GM19438 (cell line): ENCODE measurements at regions not wholly inside any gene's neighbourhood (a gene's known extent, or its start where the extent isn't known, plus 50 kb on each side); places are given as distances from the start of the nearest gene placed in this dataset.
"Not testable (repeated sequence)": the region's sequence is repeated elsewhere in the genome, so short reads cannot be mapped to it uniquely, and the experiment has no call there.

ENCODE experiments used
- ATAC-seq: cut with Tn5 transposase; IDR thresholded peaks from one replicate; pipeline ENCODE4 v1.9.1; 2021; ENCODE audit warnings: low read depth; ENCODE audit not compliant: unreplicated experiment

DNA sequence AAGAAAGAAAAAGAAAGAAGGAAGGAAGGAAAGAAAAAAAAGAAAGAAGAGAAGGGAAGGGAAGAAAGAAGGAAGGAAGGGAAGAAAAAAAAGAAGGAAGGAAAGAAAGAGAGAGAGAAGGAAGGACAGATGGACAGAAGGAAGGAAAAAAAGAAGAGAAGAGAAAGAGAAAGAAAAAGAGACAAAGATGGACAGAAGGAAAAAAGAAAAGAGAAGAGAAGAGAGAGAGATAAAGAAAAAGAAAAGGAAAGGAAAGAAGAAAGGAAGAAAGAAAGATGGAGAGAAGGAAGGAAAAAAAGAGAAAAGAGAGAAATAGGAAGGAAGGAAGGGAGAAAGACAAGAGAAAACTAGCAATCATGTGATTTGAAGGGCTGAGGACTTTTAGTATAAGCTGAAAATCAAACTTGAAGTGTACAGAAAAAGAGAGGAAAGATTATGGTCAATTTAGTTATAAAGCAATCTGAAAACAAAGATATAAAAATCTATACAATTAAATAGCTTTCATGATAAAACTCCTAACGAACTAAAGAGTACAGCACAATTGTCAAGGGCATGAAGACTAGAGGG is 115.3 kb downstream of the LTN1 start:
- no peak for ATAC-seq

DNA sequence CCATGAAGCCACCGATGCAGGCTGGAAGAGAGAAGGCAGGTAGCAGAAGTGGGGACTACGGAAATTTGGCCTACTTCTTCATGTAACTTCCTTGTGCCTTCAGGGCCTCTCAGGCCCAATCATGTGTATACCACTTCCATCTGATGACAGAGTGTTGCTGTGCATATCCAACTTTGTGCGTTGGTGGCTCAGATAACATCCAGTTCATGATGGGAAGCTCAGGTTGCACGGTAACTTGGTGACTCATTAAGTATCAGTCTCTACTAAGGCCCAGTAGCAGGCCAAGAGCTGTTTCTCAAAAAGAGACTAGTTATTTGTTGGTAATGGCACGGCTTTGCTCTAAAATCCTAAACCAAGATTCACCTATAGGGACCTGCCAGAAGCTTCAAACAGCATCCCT is 117.6 kb downstream of the LTN1 start:
- no peak for ATAC-seq

GRCh38 chr21:28872218-28872617 is 120.5 kb downstream of the LTN1 start:
- ATAC-seq: no peak

DNA sequence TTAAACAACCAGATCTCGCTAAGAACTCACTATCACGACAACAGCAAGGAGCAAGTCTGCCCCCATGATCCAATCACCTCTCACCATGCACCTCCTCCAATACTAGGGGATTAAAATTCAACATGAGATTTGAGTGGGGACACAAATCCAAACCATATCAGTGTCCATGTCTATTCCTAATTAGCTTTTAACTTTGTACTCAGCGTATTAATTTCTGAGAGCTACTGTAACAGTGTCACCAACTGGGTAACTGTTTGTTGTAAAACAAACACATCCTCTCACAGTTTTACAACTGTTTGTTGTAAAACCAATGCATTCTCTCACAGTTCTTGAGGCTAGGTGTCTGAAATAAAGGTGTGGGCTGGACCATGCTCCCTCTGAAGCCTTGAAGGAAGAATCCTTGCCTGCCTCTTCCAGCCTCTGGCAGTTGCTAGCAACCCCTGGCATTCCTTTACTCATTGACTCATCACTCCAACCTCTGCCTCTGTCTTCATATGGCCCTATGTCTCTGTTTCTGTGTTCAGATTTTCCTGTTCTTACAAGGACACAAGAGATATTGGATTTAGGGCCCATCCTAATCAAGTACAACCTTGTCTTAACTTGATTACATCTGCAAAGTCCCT is 121.2 kb downstream of the LTN1 start:
- ATAC-seq: no peak

GRCh38 chr21:28867401-28867800 is 125.3 kb downstream of the LTN1 start:
- ATAC-seq: no peak

DNA sequence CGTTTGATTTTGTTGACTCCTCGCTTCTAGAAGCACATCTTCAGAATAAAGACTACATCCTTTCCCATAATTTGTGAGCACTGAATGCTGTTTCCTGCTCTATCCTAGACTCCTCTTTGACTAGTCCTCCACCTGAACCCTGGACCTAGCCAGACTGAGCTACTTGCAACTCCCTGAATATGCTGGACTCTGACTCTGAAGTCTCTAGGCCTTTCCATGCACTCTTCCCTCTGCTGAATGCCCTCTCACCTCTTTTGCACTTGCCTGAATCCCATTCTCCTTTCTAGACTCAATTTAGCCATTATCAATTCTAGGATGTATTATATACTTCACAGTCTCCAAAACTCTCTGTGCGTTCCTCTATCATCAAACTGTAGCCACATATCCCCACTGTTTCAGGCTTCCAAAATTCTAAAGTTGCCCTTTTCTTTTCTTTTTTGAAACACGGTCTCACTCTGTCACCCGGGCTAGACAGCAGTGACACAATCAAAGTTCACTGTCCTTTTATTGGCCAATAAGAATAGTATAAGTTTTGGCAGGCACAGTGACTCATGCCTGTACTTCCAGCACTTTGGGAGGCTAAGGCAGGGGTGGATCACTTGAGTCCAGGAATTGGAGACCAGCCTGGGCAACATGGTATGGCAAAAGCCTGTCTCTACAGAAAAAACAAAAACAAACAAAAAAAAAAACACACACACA is 127.0 kb downstream of the LTN1 start:
- ATAC-seq: no peak

DNA sequence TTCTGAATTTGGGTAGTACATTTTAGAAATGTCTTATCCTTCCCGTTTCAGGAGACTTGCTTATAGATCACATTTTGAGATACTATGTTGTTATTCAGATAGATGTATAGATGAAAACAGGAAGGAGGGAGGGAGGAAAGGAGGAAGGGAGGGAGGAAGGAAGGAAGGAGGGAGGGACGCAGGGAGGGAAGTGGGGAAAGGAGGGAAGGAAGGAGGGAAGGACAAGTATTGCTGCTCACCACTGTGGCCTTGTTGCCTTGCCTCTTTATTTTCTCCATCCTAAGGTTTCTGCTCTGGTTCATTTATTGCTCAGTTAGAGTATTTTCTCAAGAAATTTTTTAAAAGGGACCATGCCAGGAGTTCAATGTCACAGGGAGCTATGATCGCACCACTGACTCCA is 134.3 kb downstream of the LTN1 start:
- no peak for ATAC-seq

GRCh38 chr21:28857752-28858151 is 134.9 kb downstream of the LTN1 start:
- ATAC-seq: no peak

DNA sequence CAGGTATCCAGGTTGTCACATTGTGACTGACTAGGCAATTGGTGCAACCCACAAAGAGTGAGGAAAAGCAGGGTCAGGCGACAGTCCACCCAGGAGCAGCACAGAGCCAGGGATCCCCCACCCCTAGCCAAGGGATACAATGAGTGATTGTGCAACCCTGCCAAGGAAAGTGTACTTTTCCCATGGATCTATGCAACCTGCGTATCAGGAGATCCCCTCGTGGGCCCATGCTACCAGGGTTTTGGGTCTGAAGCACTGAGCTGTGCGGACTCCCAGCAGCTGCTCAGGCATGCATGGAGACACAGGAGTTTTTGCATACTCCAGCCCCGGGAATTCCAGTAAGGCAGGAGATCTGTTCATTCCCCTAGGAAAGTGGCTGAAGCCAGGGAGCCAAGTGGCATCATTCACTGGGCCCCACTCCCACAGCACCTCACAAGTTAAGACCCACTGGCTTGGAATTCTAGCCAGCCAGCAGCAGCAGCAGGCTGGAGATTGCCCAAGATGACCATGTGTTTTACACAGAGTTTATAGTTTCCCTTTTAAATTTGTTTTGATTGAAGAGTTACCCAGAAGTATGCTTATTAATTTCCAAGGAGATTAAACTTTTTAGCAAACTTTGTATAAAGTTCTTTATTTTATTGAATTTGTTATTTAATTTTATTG is 136.0 kb downstream of the LTN1 start:
- no peak for ATAC-seq

DNA sequence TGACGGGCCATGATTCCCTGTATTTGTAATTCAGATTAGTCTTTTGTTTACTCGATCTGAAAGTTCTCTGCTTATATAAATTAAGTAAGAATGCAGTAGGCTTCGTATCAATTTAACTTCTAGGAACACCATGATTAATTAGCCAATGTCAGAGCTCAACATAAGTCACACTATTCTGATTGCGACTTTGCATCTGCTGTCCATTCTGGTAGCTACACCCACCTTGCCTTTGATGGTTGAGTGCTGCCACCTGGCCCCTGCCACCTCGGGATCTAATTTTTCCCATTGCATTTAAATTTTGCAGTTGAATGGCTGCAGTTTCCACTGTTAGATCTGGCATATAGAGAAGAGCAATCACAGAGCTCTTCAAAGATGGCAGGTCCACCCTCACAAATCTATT is 140.0 kb downstream of the LTN1 start:
- no peak for ATAC-seq

DNA sequence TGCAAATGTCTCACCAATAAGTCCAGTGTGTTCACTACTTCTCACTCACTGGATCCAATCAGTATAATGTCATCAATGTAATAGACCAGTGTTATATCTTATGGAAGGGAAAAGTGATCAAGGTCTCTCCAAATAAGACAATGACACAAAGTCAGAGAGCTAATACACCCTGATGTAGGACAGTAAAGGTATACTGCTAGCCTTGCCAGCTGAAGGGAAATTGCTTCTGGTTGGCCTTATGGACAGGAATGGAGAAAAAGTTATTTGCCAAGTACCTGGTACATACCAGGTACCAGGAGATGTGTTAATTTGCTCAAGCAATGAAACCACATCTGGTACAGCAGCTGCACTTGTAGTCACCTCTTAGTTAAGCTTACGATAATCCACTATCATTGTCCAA is 141.0 kb downstream of the LTN1 start:
- no peak for ATAC-seq

DNA sequence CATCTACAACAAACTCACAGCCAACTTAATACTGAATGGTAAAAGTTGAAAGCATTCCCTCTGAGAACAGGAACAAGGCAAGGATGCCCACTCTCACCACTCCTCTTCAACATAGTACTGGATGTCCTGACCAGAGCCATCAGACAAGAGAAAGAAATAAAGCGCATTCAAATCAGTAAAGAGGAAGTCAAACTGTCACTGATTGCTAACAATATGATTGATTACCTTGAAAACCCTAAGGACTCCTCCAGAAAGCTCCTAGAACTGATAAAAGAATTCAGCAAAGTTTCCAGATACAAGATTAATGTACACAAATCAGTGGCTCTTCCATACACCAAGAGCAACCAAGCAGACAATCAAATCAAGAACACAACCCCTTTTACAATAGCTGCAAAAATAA is 153.4 kb downstream of the LTN1 start:
- ATAC-seq: not testable (repeated sequence)

GRCh38 chr21:28837426-28837825 is 155.3 kb downstream of the LTN1 start:
- not testable (repeated sequence) for ATAC-seq

- not testable (repeated sequence) for ATAC-seq
Observed at GRCh38 chr21:28836588-28836987, 156.1 kb downstream of the LTN1 start.

DNA sequence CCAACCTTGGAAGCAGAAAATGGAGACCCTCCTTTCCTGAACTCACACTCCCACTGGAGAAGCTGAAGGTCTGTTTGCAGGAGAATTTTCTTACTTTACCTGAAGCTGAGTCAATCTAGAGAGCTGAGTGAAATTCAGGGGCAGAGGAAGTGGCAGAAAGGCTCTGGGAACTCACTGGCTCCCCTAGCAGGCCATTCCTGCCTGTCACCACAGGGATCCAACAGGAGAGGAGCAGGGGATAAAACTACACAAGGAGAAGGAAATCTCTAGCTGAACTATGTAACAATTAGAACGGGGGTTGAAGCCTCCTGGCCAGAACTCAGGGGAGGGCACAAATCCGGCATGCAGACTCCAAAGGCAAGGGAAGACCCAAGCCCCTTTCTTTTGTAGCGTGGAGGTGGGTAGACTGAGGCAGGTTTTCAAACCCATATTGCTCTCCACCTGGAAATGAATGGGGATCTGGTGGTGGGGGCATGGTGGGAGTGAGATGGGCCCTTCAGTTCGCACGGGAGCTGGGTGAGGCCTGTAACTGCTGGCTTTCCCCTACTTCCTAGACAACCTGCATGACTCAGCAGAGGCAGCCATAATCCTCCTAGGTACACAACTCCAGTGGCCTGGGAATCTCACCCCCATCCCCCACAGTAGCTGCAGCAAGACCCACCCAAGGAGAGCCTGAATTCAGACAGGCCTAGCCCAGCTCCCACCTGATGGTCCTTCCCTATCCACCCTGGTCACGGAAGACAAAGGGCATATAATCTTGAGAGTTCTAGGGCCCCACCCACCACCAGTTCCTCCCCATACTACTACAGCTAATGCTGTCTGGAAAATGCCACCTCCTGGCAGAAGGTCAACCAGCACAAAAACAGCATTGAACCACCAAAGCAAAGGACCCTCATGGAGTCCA is 158.1 kb downstream of the LTN1 start:
- no peak for ATAC-seq

- no peak for ATAC-seq
Observed at GRCh38 chr21:28833609-28834008, 159.1 kb downstream of the LTN1 start.

GRCh38 chr21:28833182-28833581 is 159.5 kb downstream of the LTN1 start:
- ATAC-seq: no peak

DNA sequence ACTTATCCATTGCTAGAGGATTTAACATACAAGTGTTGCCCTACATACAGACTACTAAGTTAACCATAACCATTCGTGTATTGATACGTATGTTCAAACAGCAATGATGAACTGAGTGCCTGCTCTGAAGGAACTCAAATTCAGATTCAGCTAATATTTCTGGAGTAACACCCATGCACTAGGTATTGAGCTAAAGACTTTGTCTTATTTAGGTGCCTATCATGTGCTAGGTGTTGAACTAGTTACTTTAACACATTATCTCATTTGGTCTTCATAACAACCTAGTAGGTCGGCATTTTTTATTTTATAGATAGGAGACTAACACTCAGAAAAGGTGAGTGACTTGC is 160.0 kb downstream of the LTN1 start:
- ATAC-seq: no peak

DNA sequence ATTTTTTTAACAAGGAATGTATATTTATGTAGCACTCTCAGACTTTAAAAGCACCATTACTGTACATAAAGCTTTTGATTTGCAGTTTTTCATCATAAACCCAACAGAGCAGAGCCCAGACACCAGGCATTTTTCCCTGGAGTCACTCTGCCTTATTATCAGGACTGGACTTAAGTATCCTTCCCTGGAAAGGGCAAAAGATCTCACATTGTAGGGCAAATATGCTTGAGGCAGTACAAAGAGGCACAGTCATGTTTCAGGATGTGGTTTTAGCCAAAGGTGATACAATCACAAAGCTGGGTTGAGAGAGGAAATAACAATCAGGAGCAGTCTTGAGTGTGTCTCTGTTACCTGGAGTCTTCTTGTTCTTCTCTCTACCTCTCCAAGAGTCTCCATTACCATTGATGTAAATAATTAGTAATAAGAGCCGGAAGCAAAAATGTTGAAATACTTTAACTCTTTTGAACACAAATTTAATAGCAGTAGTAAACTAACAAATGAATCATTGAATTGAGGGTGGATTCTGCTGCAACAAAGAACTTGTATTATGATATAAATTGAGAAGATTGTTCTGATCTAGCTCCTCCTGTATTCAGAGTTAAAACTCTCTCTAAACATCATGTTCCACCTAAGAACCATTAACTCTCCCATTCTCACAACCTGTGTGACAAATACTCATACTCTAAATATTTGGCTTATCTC is 160.5 kb downstream of the LTN1 start:
- ATAC-seq: no peak

DNA sequence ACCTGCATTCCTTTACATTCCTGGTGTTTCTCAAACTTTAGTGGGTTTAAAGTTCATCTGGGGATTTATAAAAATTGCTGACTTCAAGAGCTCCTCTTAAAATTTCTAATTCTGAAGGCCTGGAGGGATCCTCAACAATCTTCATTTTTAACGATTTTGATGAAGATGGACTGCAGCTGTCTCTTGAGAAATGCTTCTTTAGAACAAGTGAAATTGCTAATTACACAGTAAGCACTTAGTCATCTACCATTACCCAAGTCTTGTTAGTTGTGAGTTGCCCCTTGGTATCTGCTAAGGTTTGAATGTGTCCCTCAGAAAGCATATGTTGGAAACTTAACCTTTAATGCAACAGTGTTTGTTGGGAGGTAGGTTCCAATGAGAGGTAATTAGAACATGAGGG is 163.7 kb downstream of the LTN1 start:
- no peak for ATAC-seq
